ENCODE measurements at regions not wholly inside any gene's neighbourhood (a gene's known extent, or its start where the extent isn't known, plus 50 kb on each side); places are given as distances from the start of the nearest gene placed in this dataset.

GRCh38 chr9:88697764-88698432 lies 162.9 kb downstream of the NXNL2 start:
- H3K9me3 ChIP-seq, result no peaks in the 10 kb centered on the region
- H3K4me1 ChIP-seq, result no peaks in the 10 kb centered on the region
- no peak overlapping the region for H3K4me3 ChIP-seq (ENCODE audit: low read depth, low read length)
- Mint-ChIP-seq H3K36me3 (ENCODE audit: insufficient read depth, unreplicated experiment) (no peaks in the 10 kb centered on the region), H3K4me1 (ENCODE audit: low read depth, unreplicated experiment) (no peaks in the 10 kb centered on the region), H3K27me3 (ENCODE audit: insufficient read depth, unreplicated experiment) (no peaks in the 10 kb centered on the region), H3K27ac (ENCODE audit: unreplicated experiment) (no peak overlapping the region), H3K9me3 (ENCODE audit: unreplicated experiment) (no peaks in the 10 kb centered on the region), H3K4me3 (ENCODE audit: unreplicated experiment) (no peak overlapping the region)
- intact Hi-C loops (cut with micrococcal nuclease; ENCODE audit: unreplicated experiment), result no loop called here
- ChIA-PET CTCF (no interaction called here), POLR2A (no interaction called here)
- BruUV-seq (replicated peaks), result no TSS peak
- no peak for TF ChIP-seq CTCF (IDR thresholded peaks at IDR 0.05; ENCODE audit: insufficient read depth in 1 of 2, low read depth in 1 of 2, low read length in 1 of 2, severe bottlenecking in 1 of 2, unreplicated experiment in 1 of 2)
- DNase-seq, result no peak
- H3K27me3 ChIP-seq (replicated peaks; ENCODE audit: control insufficient read depth, insufficient read depth, low read length), result no peaks in the 10 kb centered on the region
- H3K36me3 ChIP-seq (ENCODE audit: control insufficient read depth, insufficient read depth, low read length), result no peaks in the 10 kb centered on the region

- Histone ChIP-seq H3K4me3 (ENCODE audit: low read depth, low read length) (no peak overlapping the region), H3K9me3 (no peaks in the 10 kb centered on the region), H3K4me1 (no peaks in the 10 kb centered on the region), H3K27me3 (replicated peaks; ENCODE audit: control insufficient read depth, insufficient read depth, low read length) (no peaks in the 10 kb centered on the region), H3K36me3 (ENCODE audit: control insufficient read depth, insufficient read depth, low read length) (no peaks in the 10 kb centered on the region)
- Mint-ChIP-seq H3K4me1 (ENCODE audit: low read depth, unreplicated experiment) (no peaks in the 10 kb centered on the region), H3K9me3 (ENCODE audit: unreplicated experiment) (no peaks in the 10 kb centered on the region), H3K4me3 (ENCODE audit: unreplicated experiment) (no peak overlapping the region), H3K27ac (ENCODE audit: unreplicated experiment) (no peak overlapping the region), H3K27me3 (ENCODE audit: insufficient read depth, unreplicated experiment) (no peaks in the 10 kb centered on the region), H3K36me3 (ENCODE audit: insufficient read depth, unreplicated experiment) (no peaks in the 10 kb centered on the region)
- TF ChIP-seq CTCF (IDR thresholded peaks at IDR 0.05; ENCODE audit: insufficient read depth in 1 of 2, low read depth in 1 of 2, low read length in 1 of 2, severe bottlenecking in 1 of 2, unreplicated experiment in 1 of 2), result no peak
- ChIA-PET CTCF (no interaction called here), POLR2A (no interaction called here)
- intact Hi-C loops (cut with micrococcal nuclease; ENCODE audit: unreplicated experiment), result no loop called here
- BruUV-seq (replicated peaks), result no TSS peak
- DNase-seq, result no peak
Measured at GRCh38 chr9:88702985-88703384, 168.0 kb downstream of the NXNL2 start.

- Mint-ChIP-seq H3K27me3 (ENCODE audit: insufficient read depth, unreplicated experiment) (no peaks in the 10 kb centered on the region), H3K36me3 (ENCODE audit: insufficient read depth, unreplicated experiment) (no peaks in the 10 kb centered on the region), H3K4me1 (ENCODE audit: low read depth, unreplicated experiment) (no peaks in the 10 kb centered on the region), H3K9me3 (ENCODE audit: unreplicated experiment) (no peaks in the 10 kb centered on the region), H3K4me3 (ENCODE audit: unreplicated experiment) (no peak overlapping the region), H3K27ac (ENCODE audit: unreplicated experiment) (no peak overlapping the region)
- ChIA-PET CTCF (no interaction called here), POLR2A (no interaction called here)
- TF ChIP-seq CTCF (IDR thresholded peaks at IDR 0.05; ENCODE audit: insufficient read depth in 1 of 2, low read depth in 1 of 2, low read length in 1 of 2, severe bottlenecking in 1 of 2, unreplicated experiment in 1 of 2), result no peak
- Histone ChIP-seq H3K4me3 (ENCODE audit: low read depth, low read length) (no peak overlapping the region), H3K36me3 (ENCODE audit: control insufficient read depth, insufficient read depth, low read length) (no peaks in the 10 kb centered on the region), H3K4me1 (no peaks in the 10 kb centered on the region), H3K27me3 (replicated peaks; ENCODE audit: control insufficient read depth, insufficient read depth, low read length) (no peaks in the 10 kb centered on the region), H3K9me3 (no peaks in the 10 kb centered on the region)
- BruUV-seq (replicated peaks), result no TSS peak
- no peak for DNase-seq
- intact Hi-C loops (cut with micrococcal nuclease; ENCODE audit: unreplicated experiment), result no loop called here
Measured at GRCh38 chr9:88706193-88707113, 171.5 kb downstream of the NXNL2 start.

Measured in Caco-2 (cell line).